Gastrocnemius medialis (tissue), 4 donors: ENCODE measurements at regions not wholly inside any gene's neighbourhood (a gene's known extent, or its start where the extent isn't known, plus 50 kb on each side); places are given as distances from the start of the nearest gene placed in this dataset.

ENCODE experiments used
- ATAC-seq, 2 donors: fragments of 150-250 bp; one replicate each; pipeline ENCODE4 v1.9.1; 2016
- DNase-seq, 2 donors: peaks; one replicate each; pipeline ENCODE4 v3.0.0-alpha.2; 2019
- H3K27ac ChIP-seq, 4 donors: fragments of 200-600 bp; sonication (generic); 1 replicate in 1 of 4; 2 replicates in 3 of 4; pipeline ENCODE4 v1.5.1; 2016 to 2018; ENCODE audit warnings: mild to moderate bottlenecking in 2 of 4, moderate library complexity in 1 of 4
- H3K27me3 ChIP-seq, 3 donors: fragments of 200-600 bp; sonication (generic) in 2 of 3; 1 replicate in 1 of 3; 2 replicates in 2 of 3; pipeline versions ENCODE4 v1.5.1 to v1.6.0; 2016 to 2019; ENCODE audit warnings: mild to moderate bottlenecking in 1 of 3, moderate library complexity in 1 of 3
- H3K36me3 ChIP-seq, 2 donors: fragments of 200-600 bp; sonication (generic) in 1 of 2; one replicate each; pipeline ENCODE4 v1.5.1; 2017 to 2018
- H3K4me1 ChIP-seq, 2 donors: fragments of 200-600 bp; sonication (generic) in 1 of 2; one replicate each; pipeline ENCODE4 v1.5.1; 2016 to 2017; ENCODE audit warnings: mild to moderate bottlenecking in 2 of 2
- H3K4me3 ChIP-seq, 4 donors: fragments of 200-600 bp; sonication (generic) in 3 of 4; 1 replicate in 1 of 4; 2 replicates in 3 of 4; pipeline ENCODE4 v1.5.1; 2016 to 2019; ENCODE audit warnings: mild to moderate bottlenecking in 2 of 4
- H3K9me3 ChIP-seq, 3 donors: fragments of 200-600 bp; sonication (generic) in 2 of 3; 1 replicate in 1 of 3; 2 replicates in 2 of 3; pipeline ENCODE4 v1.5.1; 2016 to 2019
- POLR2A ChIP-seq, 2 donors: fragments of 450-650 bp; IDR thresholded peaks; one replicate each; pipeline ENCODE4 v1.6.1; 2017; ENCODE audit warnings: antibody characterized with exemption in 2 of 2, mild to moderate bottlenecking in 2 of 2, moderate library complexity in 2 of 2
- in situ Hi-C, 4 donors: fragments of 200-750 bp; cut with MboI; loops; one replicate each; pipeline versions ENCODE4 v1.15.0 to v1.8.0; 2017; ENCODE audit warnings: low sequenced_read_pairs in 4 of 4
- intact Hi-C: fragments of 100-400 bp; cut with DNase I; formaldehyde crosslinking; loops from one replicate; pipeline ENCODE4 v1.15.1; 2023; ENCODE audit warnings: low total_unique reads
- TF ChIP-seq, protein P1 (sequence below), 5 experiments: fragments of 450-650 bp in 3 of 5; fragments of 200-600 bp in 2 of 5; sonication (generic) in 2 of 5; IDR thresholded peaks in 4 of 5; conservative IDR thresholded peaks in 1 of 5; 1 replicate in 4 of 5; 2 replicates in 1 of 5; pipeline ENCODE4 v1.5.1; 2016 to 2019; ENCODE audit warnings: antibody characterized with exemption in 5 of 5, mild to moderate bottlenecking in 3 of 5, moderate library complexity in 3 of 5

DNA sequence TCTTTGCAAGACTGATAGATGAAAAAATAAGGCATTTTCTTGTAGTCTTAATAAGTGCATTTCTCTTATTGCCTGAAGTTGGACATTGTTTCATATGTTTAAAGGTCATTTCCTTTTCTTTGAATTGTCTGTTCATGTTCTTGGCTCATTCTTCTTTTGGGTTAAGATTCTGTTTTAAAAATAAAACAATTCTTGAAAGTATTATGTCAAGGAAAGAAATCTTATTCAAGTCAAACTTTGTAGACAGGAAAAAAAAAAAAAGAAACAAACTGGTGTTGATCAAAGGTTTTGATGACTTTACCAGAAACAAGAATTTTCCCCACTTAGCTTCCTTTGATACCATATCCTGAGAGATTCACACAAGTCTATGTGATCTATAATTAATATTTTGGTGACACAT, 132.9 kb upstream of the AADACL2 start:
- H3K4me3 ChIP-seq: no peak overlapping the region
- no peak for DNase-seq

DNA sequence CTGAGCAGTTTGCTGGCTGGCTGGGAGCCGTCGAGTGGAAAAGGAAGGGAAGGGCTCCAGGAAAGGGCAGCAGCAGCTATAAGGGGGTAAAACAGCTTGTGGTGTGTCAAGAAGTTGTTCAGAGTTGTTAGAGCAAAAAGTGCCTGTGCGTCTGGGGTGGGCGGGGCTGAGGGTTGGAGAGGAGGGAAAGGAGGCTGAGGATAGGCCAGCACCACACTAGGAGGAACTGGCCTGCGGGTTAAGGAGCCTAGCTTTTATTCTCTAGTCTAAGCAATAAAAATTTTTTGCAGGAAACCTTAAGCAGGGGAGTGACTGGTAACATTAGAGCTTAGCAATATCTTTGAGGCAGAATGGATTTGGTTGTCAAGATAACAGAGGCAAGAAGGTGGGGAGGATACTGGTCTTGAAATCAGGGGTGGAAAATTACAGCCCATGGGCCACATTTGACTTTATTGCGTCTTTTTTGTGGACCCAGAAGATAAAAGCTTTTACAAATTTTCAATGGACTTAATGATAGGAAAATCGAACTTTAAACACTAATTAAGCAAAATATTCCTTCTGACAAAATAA, 134.5 kb upstream of the AADACL2 start:
- Histone ChIP-seq H3K36me3 (no peaks in the 10 kb centered on the region), H3K4me1 (no peaks in the 10 kb centered on the region), H3K4me3 (no peak overlapping the region), H3K9me3 (no peaks in the 10 kb centered on the region), H3K27me3 (no peaks in the 10 kb centered on the region), H3K27ac (no peak overlapping the region)
- intact Hi-C loops (no loop called here), in situ Hi-C loops (no loop called here)
- TF ChIP-seq POLR2A (IDR thresholded peaks at IDR 0.05): no peak
- TF ChIP-seq, protein P1, sequence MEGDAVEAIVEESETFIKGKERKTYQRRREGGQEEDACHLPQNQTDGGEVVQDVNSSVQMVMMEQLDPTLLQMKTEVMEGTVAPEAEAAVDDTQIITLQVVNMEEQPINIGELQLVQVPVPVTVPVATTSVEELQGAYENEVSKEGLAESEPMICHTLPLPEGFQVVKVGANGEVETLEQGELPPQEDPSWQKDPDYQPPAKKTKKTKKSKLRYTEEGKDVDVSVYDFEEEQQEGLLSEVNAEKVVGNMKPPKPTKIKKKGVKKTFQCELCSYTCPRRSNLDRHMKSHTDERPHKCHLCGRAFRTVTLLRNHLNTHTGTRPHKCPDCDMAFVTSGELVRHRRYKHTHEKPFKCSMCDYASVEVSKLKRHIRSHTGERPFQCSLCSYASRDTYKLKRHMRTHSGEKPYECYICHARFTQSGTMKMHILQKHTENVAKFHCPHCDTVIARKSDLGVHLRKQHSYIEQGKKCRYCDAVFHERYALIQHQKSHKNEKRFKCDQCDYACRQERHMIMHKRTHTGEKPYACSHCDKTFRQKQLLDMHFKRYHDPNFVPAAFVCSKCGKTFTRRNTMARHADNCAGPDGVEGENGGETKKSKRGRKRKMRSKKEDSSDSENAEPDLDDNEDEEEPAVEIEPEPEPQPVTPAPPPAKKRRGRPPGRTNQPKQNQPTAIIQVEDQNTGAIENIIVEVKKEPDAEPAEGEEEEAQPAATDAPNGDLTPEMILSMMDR (IDR thresholded peaks at IDR 0.05 in 4 of 5, conservative IDR thresholded peaks at IDR 0.05 in 1 of 5): no peak
- no peak for DNase-seq
- ATAC-seq: no peak

More for the DNA sequence above, 132.9 kb upstream of the AADACL2 start:
- Histone ChIP-seq H3K27me3 (no peaks in the 10 kb centered on the region), H3K27ac (no peak overlapping the region), H3K36me3 (no peaks in the 10 kb centered on the region), H3K9me3 (no peaks in the 10 kb centered on the region), H3K4me1 (no peaks in the 10 kb centered on the region)
- in situ Hi-C loops (no loop called here), intact Hi-C loops (no loop called here)
- no peak for TF ChIP-seq POLR2A (IDR thresholded peaks at IDR 0.05)
- TF ChIP-seq, protein P1 (IDR thresholded peaks at IDR 0.05 in 4 of 5, conservative IDR thresholded peaks at IDR 0.05 in 1 of 5): no peak
- no peak for ATAC-seq

DNA sequence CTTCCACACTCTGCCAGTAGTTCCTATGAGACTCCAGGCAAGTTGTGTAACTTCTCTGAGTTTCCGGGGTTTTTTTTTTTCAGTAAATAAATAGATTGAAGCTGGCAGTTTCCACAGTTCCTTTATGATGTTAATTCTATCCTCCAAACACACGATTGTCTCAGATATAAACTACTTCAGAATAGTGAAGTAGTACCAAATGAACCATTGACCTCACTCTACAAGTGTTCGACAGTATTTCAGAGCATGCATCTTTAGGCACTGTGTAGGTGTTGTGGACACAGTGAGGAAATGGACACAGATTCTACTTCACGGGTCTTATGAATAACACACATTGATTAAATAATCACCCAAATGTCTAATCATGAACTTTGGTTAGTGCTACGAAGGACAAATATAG, 136.1 kb upstream of the IGSF10 start:
- in situ Hi-C loops: no loop called here
- intact Hi-C loops: no loop called here
- no peak for DNase-seq
- TF ChIP-seq, protein P1 (IDR thresholded peaks at IDR 0.05 in 4 of 5, conservative IDR thresholded peaks at IDR 0.05 in 1 of 5): no peak
- no peak for TF ChIP-seq POLR2A (IDR thresholded peaks at IDR 0.05)
- Histone ChIP-seq H3K36me3 (no peaks in the 10 kb centered on the region), H3K27me3 (no peaks in the 10 kb centered on the region), H3K4me1 (no peaks in the 10 kb centered on the region), H3K27ac (no peak overlapping the region), H3K9me3 (no peaks in the 10 kb centered on the region), H3K4me3 (no peak overlapping the region)
- no peak for ATAC-seq

DNA sequence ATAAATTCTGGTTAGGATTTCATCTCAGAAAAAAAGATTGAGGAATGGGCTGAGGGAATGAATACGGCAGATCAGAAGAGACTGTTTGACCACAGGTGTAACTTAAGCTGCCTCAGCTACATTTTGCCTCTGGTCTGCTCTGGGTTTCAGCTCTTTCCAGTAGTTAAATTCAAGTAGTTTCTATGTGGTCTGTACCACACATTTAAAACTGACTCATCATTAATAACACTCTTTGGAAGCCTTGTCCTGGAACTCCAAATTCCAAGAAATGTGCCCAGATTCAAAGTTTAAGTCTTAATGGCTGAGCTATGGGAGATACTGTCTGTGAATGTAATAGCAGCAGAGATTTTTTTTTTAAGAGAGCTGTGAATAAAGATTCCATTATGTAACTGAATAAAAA, 133.1 kb upstream of the IGSF10 start:
- intact Hi-C loops: no loop called here
- Histone ChIP-seq H3K4me1 (no peaks in the 10 kb centered on the region), H3K27me3 (no peaks in the 10 kb centered on the region), H3K36me3 (no peaks in the 10 kb centered on the region), H3K27ac (no peak overlapping the region), H3K9me3 (no peaks in the 10 kb centered on the region), H3K4me3 (no peak overlapping the region)
- TF ChIP-seq POLR2A (IDR thresholded peaks at IDR 0.05): no peak
- TF ChIP-seq, protein P1 (IDR thresholded peaks at IDR 0.05 in 4 of 5, conservative IDR thresholded peaks at IDR 0.05 in 1 of 5): no peak
- in situ Hi-C loops: no loop called here
- ATAC-seq (no peak), DNase-seq (no peak)

DNA sequence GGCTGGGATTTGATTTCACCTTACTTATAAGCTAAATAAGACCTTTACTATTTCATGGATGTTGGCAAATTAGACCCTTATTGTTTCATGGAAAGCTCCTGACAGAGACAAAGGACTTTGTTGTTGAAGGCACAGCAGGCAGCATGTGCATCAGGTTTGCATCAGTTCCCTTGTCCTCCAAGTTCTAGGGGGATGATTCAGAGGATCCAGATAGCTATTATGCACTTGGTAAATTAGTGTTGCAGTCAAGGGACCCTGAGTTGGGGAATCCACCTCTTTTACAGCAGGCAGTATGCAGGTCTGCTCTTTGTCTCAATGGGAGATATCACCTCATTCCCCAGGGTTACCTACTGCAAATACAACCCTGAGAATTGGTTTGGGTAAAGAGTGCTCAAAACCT, 131.4 kb upstream of the IGSF10 start:
- no peaks in the 10 kb centered on the region for H3K36me3 ChIP-seq
- DNase-seq (no peak), ATAC-seq (no peak)
- H3K4me1 ChIP-seq: no peaks in the 10 kb centered on the region
- no peaks in the 10 kb centered on the region for H3K9me3 ChIP-seq
- no peak overlapping the region for H3K27ac ChIP-seq
- no peak for TF ChIP-seq POLR2A (IDR thresholded peaks at IDR 0.05)
- TF ChIP-seq, protein P1 (IDR thresholded peaks at IDR 0.05 in 4 of 5, conservative IDR thresholded peaks at IDR 0.05 in 1 of 5): no peak
- no peaks in the 10 kb centered on the region for H3K27me3 ChIP-seq
- in situ Hi-C loops (no loop called here), intact Hi-C loops (no loop called here)
- H3K4me3 ChIP-seq: no peak overlapping the region
